Neuronal stem cell (in vitro differentiated cells): ENCODE measurements at regions not wholly inside any gene's neighbourhood (a gene's known extent, or its start where the extent isn't known, plus 50 kb on each side); places are given as distances from the start of the nearest gene placed in this dataset.

Experiments used
- DNase-seq: peaks from one replicate; pipeline ENCODE4 v3.0.0-alpha.2; 2013; ENCODE audit warnings: low spot score
- H2AFZ ChIP-seq: one replicate; pipeline ENCODE4 v1.6.1; 2013; ENCODE audit warnings: mild to moderate bottlenecking, low read length, inconsistent platforms
- H2AK5ac ChIP-seq: 2 replicates; pipeline ENCODE4 v1.6.1; 2013; ENCODE audit warnings: low read depth, mild to moderate bottlenecking, inconsistent platforms, low read length, moderate library complexity, mixed read lengths
- H2BK120ac ChIP-seq: 2 replicates; pipeline ENCODE4 v1.6.1; 2013; ENCODE audit warnings: low read depth, mild to moderate bottlenecking, inconsistent platforms, low read length, moderate library complexity, mixed read lengths
- H2BK12ac ChIP-seq: one replicate; pipeline ENCODE4 v1.6.1; 2013; ENCODE audit warnings: low read length, inconsistent platforms
- H2BK15ac ChIP-seq: 2 replicates; pipeline ENCODE4 v1.6.1; 2013; ENCODE audit warnings: mild to moderate bottlenecking, low read length, inconsistent platforms, mixed read lengths
- H2BK5ac ChIP-seq: one replicate; pipeline ENCODE4 v1.6.1; 2013; ENCODE audit warnings: inconsistent platforms, mild to moderate bottlenecking, low read length, moderate library complexity
- H3K14ac ChIP-seq: one replicate; pipeline ENCODE4 v1.6.1; 2013; ENCODE audit warnings: low read length, inconsistent platforms
- H3K18ac ChIP-seq: 2 replicates; pipeline ENCODE4 v1.6.1; 2013; ENCODE audit warnings: low read length, inconsistent platforms
- H3K23ac ChIP-seq: 2 replicates; pipeline ENCODE4 v1.6.1; 2013; ENCODE audit warnings: low read depth, mild to moderate bottlenecking, mixed read lengths, low read length, inconsistent platforms; ENCODE audit not compliant: poor library complexity
- H3K27ac ChIP-seq: replicated peaks from 3 replicates; pipeline ENCODE4 v1.5.1; 2013; ENCODE audit warnings: low read length, inconsistent platforms
- H3K27me3 ChIP-seq, 3 experiments: 2 replicates each; pipeline ENCODE4 v1.6.1; 2013; ENCODE audit warnings: low read length in 3 of 3, mild to moderate bottlenecking in 2 of 3, inconsistent platforms in 1 of 3, low read depth in 1 of 3, mixed read lengths in 1 of 3, moderate library complexity in 1 of 3; ENCODE audit not compliant: control insufficient read depth in 3 of 3, insufficient read depth in 3 of 3
- H3K36me3 ChIP-seq, 2 donors: replicated peaks in 1 of 2; 2 replicates each; pipeline ENCODE4 v1.6.1; 2013; ENCODE audit warnings: low read length in 2 of 2; ENCODE audit not compliant: control insufficient read depth in 2 of 2, insufficient read depth in 2 of 2
- H3K4ac ChIP-seq: 2 replicates; pipeline ENCODE4 v1.6.1; 2013; ENCODE audit warnings: inconsistent platforms, mild to moderate bottlenecking, low read length, moderate library complexity
- H3K4me1 ChIP-seq, 2 donors: 1 replicate in 1 of 2; 2 replicates in 1 of 2; pipeline ENCODE4 v1.6.1; 2013; ENCODE audit warnings: low read length in 2 of 2, low read depth in 1 of 2; ENCODE audit not compliant: control insufficient read depth in 2 of 2, insufficient read depth in 1 of 2
- H3K4me2 ChIP-seq: one replicate; pipeline ENCODE4 v1.6.1; 2013; ENCODE audit warnings: mild to moderate bottlenecking, low read length, inconsistent platforms; ENCODE audit not compliant: insufficient read depth, poor library complexity, severe bottlenecking
- H3K4me3 ChIP-seq, 2 donors: 2 replicates each; pipeline ENCODE4 v1.5.1; 2013; ENCODE audit warnings: low read length in 2 of 2, mild to moderate bottlenecking in 2 of 2, inconsistent platforms in 1 of 2, moderate library complexity in 1 of 2
- H3K79me1 ChIP-seq: one replicate; pipeline ENCODE4 v1.6.1; 2013; ENCODE audit warnings: low read depth, mild to moderate bottlenecking, inconsistent platforms, low read length, moderate library complexity
- H3K9ac ChIP-seq: one replicate; pipeline ENCODE4 v1.6.1; 2013; ENCODE audit warnings: mild to moderate bottlenecking, low read depth, low read length, inconsistent platforms; ENCODE audit not compliant: poor library complexity
- H3K9me3 ChIP-seq, 2 donors: replicated peaks in 1 of 2; 2 replicates each; pipeline versions ENCODE3 to v1.6.1; 2013; ENCODE audit warnings: low read length in 2 of 2, mild to moderate bottlenecking in 2 of 2, inconsistent platforms in 1 of 2, low read depth in 1 of 2, mixed read lengths in 1 of 2, moderate library complexity in 1 of 2; ENCODE audit not compliant: control insufficient read depth in 2 of 2, insufficient read depth in 1 of 2
- H4K8ac ChIP-seq: one replicate; pipeline ENCODE4 v1.6.1; 2013; ENCODE audit warnings: low read depth, mild to moderate bottlenecking, inconsistent platforms, low read length, moderate library complexity
- H4K91ac ChIP-seq: one replicate; pipeline ENCODE4 v1.6.1; 2013; ENCODE audit warnings: low read length, low read depth, mild to moderate bottlenecking, inconsistent platforms; ENCODE audit not compliant: poor library complexity
- WGBS, 2 donors: extraction: QIAGEN DNeasy Blood & Tissue Kit; methylation state at CpG; one replicate each; pipeline ENCODE4 v1.1.7; 2013; ENCODE audit warnings: missing lambda C conversion rate in 2 of 2, mixed read lengths in 1 of 2; ENCODE audit not compliant: insufficient read length in 2 of 2, insufficient replicate concordance in 1 of 2; ENCODE audit errors: extremely low coverage in 2 of 2; 5-methylcytosine and 5-hydroxymethylcytosine counted together

DNA sequence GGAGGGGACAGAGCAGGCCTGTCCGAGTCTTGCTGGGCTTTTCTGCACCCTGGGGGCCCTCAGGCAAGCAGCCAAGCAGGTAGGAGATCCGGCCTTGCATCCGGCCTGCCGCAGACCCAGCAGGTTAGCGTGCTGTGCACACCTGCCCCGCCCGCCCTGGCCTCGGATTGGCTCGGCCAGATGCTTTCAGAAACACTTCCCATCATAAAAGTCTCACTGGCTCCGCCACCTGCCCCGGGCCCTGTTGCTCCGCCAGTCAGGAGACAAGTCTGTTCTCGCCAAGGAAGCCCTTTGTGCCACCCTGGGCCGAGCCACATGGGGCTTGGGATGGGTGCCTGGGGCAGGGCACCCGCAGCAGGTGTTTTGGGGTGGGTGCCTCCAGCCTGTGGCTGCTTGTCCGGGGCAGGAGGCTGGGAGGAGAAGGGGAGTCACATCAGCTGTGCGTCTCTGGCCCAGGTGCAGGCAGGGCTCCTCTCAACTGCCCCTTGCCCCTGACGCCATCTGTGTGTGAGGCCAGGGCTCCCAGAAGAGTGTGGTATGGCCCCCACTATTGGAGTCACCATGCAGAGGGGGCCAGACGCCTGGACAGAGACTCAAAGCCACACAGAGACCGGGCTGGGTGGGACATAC is 228.2 kb upstream of the GSE1 start:
- no peak overlapping the region for H4K91ac ChIP-seq
- no peak overlapping the region for H4K8ac ChIP-seq
- H3K4me3 ChIP-seq: no peak overlapping the region
- H3K9ac ChIP-seq: no peak overlapping the region
- H3K14ac ChIP-seq: no peak overlapping the region
- no peaks in the 10 kb centered on the region for H3K79me1 ChIP-seq
- no CpG with 5 or more reads among the region's 20 CpGs for WGBS, 2 donors
- no peak overlapping the region for H2BK120ac ChIP-seq
- H3K23ac ChIP-seq: peak overlapping the region; percentile 1
- H3K4ac ChIP-seq: no peak overlapping the region
- H2AFZ ChIP-seq: no peak overlapping the region
- no peak overlapping the region for H3K4me2 ChIP-seq
- H3K9me3 ChIP-seq: peaks cover 0 to 5% of the 10 kb centered on the region in 2 donors
- H3K27me3 ChIP-seq: no peaks in the 10 kb centered on the region
- H2BK15ac ChIP-seq: peak overlapping the region; percentile 84
- no peak overlapping the region for H3K27ac ChIP-seq
- no peak overlapping the region for H2BK5ac ChIP-seq
- no peak for DNase-seq
- H2AK5ac ChIP-seq: peak overlapping the region; percentile 47
- H3K4me1 ChIP-seq: peaks cover 16 to 44% of the 10 kb centered on the region in 2 donors
- H3K18ac ChIP-seq: peak overlapping the region; percentile 83
- peaks cover 0 to 3% of the 10 kb centered on the region in 2 donors for H3K36me3 ChIP-seq
- no peak overlapping the region for H2BK12ac ChIP-seq

DNA sequence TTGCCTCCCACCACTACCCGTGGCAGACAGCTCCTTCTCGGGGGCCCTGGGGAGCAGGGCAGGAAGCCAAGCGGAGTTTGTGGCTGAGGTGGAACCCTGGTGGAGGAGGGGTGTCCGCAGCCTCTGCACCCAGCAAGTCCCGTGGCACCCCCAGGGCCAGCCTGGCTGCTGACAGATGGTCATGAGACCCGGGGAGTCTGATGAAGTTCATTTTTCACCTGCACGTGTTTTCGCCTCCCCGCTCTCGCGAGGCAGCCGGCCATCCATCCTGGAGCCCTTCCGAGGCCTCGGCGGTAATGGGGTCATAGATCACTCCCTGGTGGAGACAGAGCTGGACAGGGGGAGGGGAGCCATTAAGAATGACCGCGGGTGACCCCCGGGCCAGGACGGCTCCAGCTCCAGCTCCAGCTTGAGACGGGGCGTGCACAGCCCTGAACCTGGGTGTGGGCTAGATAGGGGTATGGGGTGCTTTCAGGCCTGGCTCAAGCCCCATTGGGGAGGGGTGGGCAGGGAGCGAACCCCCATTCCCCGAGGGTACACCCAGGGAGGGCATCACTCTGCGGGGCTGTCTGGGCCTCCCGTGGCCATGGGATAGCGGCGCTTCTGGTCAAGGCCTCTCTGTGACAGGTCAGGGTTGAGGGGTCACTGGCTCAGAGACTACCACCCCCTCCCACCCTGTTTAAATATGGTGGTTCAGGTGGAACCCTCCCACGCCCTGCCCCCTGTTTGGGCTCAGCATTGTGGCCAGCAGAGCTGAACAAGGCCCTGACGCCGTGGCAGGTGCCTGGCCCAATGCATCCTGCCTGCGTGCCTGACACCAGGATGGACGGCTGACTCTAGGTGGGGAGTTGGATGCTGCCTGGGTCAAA is 227.4 kb upstream of the GSE1 start:
- Histone ChIP-seq H3K4me3 (no peak overlapping the region), H3K4ac (no peak overlapping the region), H2AK5ac (peak overlapping the region; percentile 47), H3K9ac (peak overlapping the region; percentile 47), H3K36me3 (peaks cover 0 to 3% of the 10 kb centered on the region in 2 donors), H3K14ac (peak overlapping the region; percentile 47), H2BK15ac (peak overlapping the region; percentile 84), H3K9me3 (peaks cover 0 to 5% of the 10 kb centered on the region in 2 donors), H2AFZ (no peak overlapping the region), H4K91ac (no peak overlapping the region), H3K4me2 (no peak overlapping the region), H3K23ac (no peak overlapping the region), H2BK5ac (no peak overlapping the region), H3K27me3 (no peaks in the 10 kb centered on the region), H3K79me1 (no peaks in the 10 kb centered on the region), H3K27ac (no peak overlapping the region), H2BK120ac (no peak overlapping the region), H2BK12ac (no peak overlapping the region), H4K8ac (no peak overlapping the region), H3K18ac (peak overlapping the region; percentile 83), H3K4me1 (peaks cover 16 to 51% of the 10 kb centered on the region in 2 donors)
- no CpG with 5 or more reads among the region's 32 CpGs for WGBS, 2 donors
- no peak for DNase-seq

DNA sequence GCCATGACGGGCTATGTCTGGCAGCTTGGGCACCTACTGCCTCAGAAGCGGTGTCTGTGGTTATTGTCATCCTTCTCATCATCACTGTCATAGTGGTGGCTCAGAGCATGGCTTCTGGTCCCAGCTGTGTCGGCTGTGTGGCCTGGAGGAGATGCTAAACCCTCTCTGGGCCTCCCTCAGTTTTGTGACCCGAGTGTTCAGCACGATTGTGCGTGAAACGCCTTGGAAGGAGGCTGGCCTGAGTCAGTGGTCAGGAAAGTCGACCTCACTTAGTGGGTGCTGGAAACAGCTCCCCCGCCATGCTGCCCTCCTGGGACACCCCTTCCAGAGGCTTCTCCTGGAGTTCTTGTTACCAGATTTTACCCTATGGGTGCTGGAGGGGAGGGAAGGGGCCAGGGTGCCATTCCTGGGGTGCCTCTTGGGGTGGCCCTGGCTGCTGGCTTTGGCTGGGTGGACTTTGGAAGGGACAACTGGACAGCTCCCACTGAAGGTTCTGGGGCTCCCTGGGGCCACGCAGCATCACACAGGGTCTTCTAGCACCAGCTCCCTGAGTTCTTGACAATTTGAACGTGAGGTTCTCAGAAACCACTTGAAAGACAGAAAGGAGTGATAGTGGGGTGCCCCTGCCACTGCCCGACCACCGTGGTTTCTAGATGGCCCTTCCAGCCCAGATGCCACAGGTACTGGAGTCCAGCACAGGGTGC is 226.5 kb upstream of the GSE1 start:
- no peak overlapping the region for H3K4me2 ChIP-seq
- peaks cover 0 to 3% of the 10 kb centered on the region in 2 donors for H3K36me3 ChIP-seq
- peak overlapping the region; percentile 62 for H3K23ac ChIP-seq
- peak overlapping the region; percentile 60 for H3K14ac ChIP-seq
- H3K18ac ChIP-seq: peak overlapping the region; percentile 22
- H3K79me1 ChIP-seq: no peaks in the 10 kb centered on the region
- no peak overlapping the region for H3K4me3 ChIP-seq
- no peak overlapping the region for H2BK15ac ChIP-seq
- no peak overlapping the region for H4K8ac ChIP-seq
- no peak overlapping the region for H2BK120ac ChIP-seq
- no peaks in the 10 kb centered on the region for H3K27me3 ChIP-seq
- no peak overlapping the region for H4K91ac ChIP-seq
- peak overlapping the region; percentile 95 for H2AK5ac ChIP-seq
- H3K27ac ChIP-seq: no peak overlapping the region
- no CpG with 5 or more reads among the region's 13 CpGs for WGBS, 2 donors
- H3K4me1 ChIP-seq: peaks cover 14 to 49% of the 10 kb centered on the region in 2 donors
- H2BK12ac ChIP-seq: peak overlapping the region; percentile 42
- no peak overlapping the region for H2AFZ ChIP-seq
- no peak for DNase-seq
- no peak overlapping the region for H2BK5ac ChIP-seq
- H3K9me3 ChIP-seq: peaks cover 0 to 5% of the 10 kb centered on the region in 2 donors
- no peak overlapping the region for H3K4ac ChIP-seq
- peak overlapping the region; percentile 47 for H3K9ac ChIP-seq

DNA sequence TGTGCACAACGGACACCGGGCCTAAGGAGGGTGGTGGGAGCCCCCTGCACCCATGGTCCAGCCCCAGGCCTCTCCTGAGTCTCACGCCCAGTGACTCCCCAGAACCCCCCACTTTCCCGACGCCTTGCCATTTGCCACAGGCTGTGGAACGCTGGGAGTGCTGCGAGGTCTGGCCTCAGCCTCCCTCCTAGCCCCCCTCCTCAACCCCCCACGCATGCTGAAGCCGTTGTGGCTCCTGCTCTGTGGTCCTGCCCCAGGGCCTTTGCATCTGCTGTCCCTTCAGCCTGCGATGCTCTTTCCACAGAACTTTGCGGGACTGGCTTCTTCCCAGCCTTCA is 226.0 kb upstream of the GSE1 start:
- H2BK12ac ChIP-seq: peak overlapping the region; percentile 42
- H4K91ac ChIP-seq: no peak overlapping the region
- peak overlapping the region; percentile 75 for H4K8ac ChIP-seq
- H3K18ac ChIP-seq: peak overlapping the region; percentile 78
- H3K27ac ChIP-seq: no peak overlapping the region
- peak overlapping the region; percentile 60 for H3K14ac ChIP-seq
- H3K79me1 ChIP-seq: no peaks in the 10 kb centered on the region
- no peak overlapping the region for H3K4ac ChIP-seq
- H3K4me2 ChIP-seq: no peak overlapping the region
- H3K23ac ChIP-seq: peak overlapping the region; percentile 62
- no peak overlapping the region for H2BK15ac ChIP-seq
- H2BK5ac ChIP-seq: no peak overlapping the region
- no CpG with 5 or more reads among the region's 11 CpGs for WGBS, 2 donors
- DNase-seq: no peak
- H3K27me3 ChIP-seq: no peaks in the 10 kb centered on the region
- peaks cover 0 to 5% of the 10 kb centered on the region in 2 donors for H3K9me3 ChIP-seq
- H2AFZ ChIP-seq: no peak overlapping the region
- H3K36me3 ChIP-seq: peaks cover 0 to 3% of the 10 kb centered on the region in 2 donors
- no peak overlapping the region for H3K9ac ChIP-seq
- no peak overlapping the region for H3K4me3 ChIP-seq
- peak overlapping the region; percentile 95 for H2AK5ac ChIP-seq
- H2BK120ac ChIP-seq: no peak overlapping the region
- peaks cover 9 to 44% of the 10 kb centered on the region in 2 donors for H3K4me1 ChIP-seq
